K562 (cell line): ENCODE measurements at regions not wholly inside any gene's neighbourhood (a gene's known extent, or its start where the extent isn't known, plus 50 kb on each side); places are given as distances from the start of the nearest gene placed in this dataset.
"Not testable (repeated sequence)": the region's sequence is repeated elsewhere in the genome, so short reads cannot be mapped to it uniquely, and the experiment has no call there.

Experiments
- POLR2A ChIP-seq: fragments of 450-650 bp; conservative IDR thresholded peaks from 2 replicates; pipeline ENCODE4 v1.6.1; 2016
- SIN3A ChIP-seq, 2 experiments: fragments of 150-350 bp in 1 of 2; IDR thresholded peaks; 2 replicates each; pipeline ENCODE4 v1.6.1; 2011 to 2016; ENCODE audit warnings: borderline replicate concordance in 2 of 2, low read depth in 2 of 2, low read length in 2 of 2, mild to moderate bottlenecking in 2 of 2, moderate library complexity in 2 of 2; ENCODE audit not compliant: control insufficient read depth in 1 of 2
- ZZZ3 ChIP-seq: fragments of 450-650 bp; IDR thresholded peaks from 2 replicates; pipeline ENCODE4 v1.6.1; 2016; ENCODE audit warnings: antibody characterized with exemption, mild to moderate bottlenecking, moderate library complexity
- TF ChIP-seq, protein P1 (sequence below): fragments of 250-450 bp; sonication (Bioruptor Pico); IDR thresholded peaks from 2 replicates; pipeline ENCODE4 v1.8.0; 2021; ENCODE audit warnings: moderate library complexity, mild to moderate bottlenecking, inconsistent platforms

DNA sequence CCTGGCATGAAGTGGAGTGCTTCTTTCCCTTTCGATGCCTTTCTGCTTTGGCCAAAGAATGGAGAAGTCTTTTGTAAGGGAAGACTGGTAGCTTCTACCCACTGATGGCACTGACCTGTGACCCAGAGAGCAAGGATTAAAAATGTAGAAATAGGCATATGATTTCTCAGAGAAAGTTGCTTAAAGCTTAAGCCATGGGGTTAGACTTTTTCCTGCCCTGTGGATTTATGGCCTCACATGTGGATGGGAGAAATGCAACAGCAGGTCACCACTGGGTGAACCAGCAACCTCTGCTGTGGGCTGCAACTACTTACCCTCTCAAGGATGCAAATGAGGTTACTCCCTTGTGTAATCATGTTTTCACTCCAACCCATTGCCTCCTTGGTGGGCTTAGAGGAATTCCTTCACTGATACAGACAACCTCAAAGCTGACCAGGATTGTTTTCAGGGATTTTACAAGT, 86.7 kb upstream of the CDC42EP3 start:
- not testable (repeated sequence) for TF ChIP-seq POLR2A; SIN3A (IDR thresholded peaks at IDR 0.05; ENCODE audit: borderline replicate concordance in 2 of 2, control insufficient read depth in 1 of 2, low read depth in 2 of 2, low read length in 2 of 2); ZZZ3
- TF ChIP-seq, protein P1, sequence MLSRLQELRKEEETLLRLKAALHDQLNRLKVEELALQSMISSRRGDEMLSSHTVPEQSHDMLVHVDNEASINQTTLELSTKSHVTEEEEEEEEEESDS (CRISPR knock-in tag): not testable (repeated sequence)
